IMR-90 (cell line): ENCODE measurements at regions not wholly inside any gene's neighbourhood (a gene's known extent, or its start where the extent isn't known, plus 50 kb on each side); places are given as distances from the start of the nearest gene placed in this dataset.

Experiments used
- ATAC-seq: fragments of 200-7000 bp; cut with Tn5 transposase; 2 replicates; pipeline ENCODE4 v1.9.1; 2020; ENCODE audit warnings: low read depth, mild to moderate bottlenecking, moderate library complexity
- BruUV-seq: library from RNA; stranded (reverse); fragments of 400-500 nt; replicated peaks from 2 replicates; lab custom pipeline; 2021; lab: Mats Ljungman, UMichigan
- CTCF ChIA-PET: fragments of 300-600 bp; formaldehyde crosslinking; extraction: SDS; loops from one replicate; lab custom pipeline; 2021; ENCODE audit warnings: antibody characterized with exemption; lab: Yijun Ruan, JAX
- POLR2A ChIA-PET: fragments of 300-600 bp; sonication (Branson Sonifier 250); formaldehyde crosslinking; loops from one replicate; lab custom pipeline; 2022; ENCODE audit warnings: antibody characterized with exemption; ENCODE audit not compliant: unreplicated experiment; lab: Charles Lee
- DNase-seq: peaks from one replicate; pipeline ENCODE4 v3.0.0; 2013
- H2AFZ ChIP-seq: replicated peaks from 2 replicates; pipeline ENCODE3; 2013; ENCODE audit warnings: low read length, mild to moderate bottlenecking; ENCODE audit not compliant: poor library complexity
- H2AK5ac ChIP-seq: 2 replicates; pipeline ENCODE4 v1.6.1; 2013; ENCODE audit warnings: low read depth, low read length, inconsistent platforms
- H2AK9ac ChIP-seq: replicated peaks from 2 replicates; pipeline ENCODE3; 2013; ENCODE audit warnings: mild to moderate bottlenecking, low read depth, low read length, moderate library complexity; ENCODE audit not compliant: poor library complexity
- H2BK120ac ChIP-seq: 2 replicates; pipeline ENCODE4 v1.6.1; 2013; ENCODE audit warnings: low read depth, low read length, inconsistent platforms
- H2BK15ac ChIP-seq: 3 replicates; pipeline ENCODE4 v1.6.1; 2013; ENCODE audit warnings: low read depth, low read length, inconsistent platforms
- H2BK20ac ChIP-seq: 2 replicates; pipeline ENCODE4 v1.6.1; 2013; ENCODE audit warnings: low read depth, mild to moderate bottlenecking, inconsistent platforms, low read length, moderate library complexity
- H2BK5ac ChIP-seq: 2 replicates; pipeline ENCODE4 v1.6.1; 2013; ENCODE audit warnings: mild to moderate bottlenecking, low read depth, low read length, inconsistent platforms; ENCODE audit not compliant: poor library complexity, severe bottlenecking
- H3K14ac ChIP-seq: replicated peaks from 2 replicates; pipeline ENCODE4 v1.6.1; 2013; ENCODE audit warnings: low read depth, low read length, inconsistent platforms
- H3K18ac ChIP-seq: 2 replicates; pipeline ENCODE4 v1.6.1; 2013; ENCODE audit warnings: low read depth, low read length, control low read depth
- H3K23ac ChIP-seq: 2 replicates; pipeline ENCODE4 v1.6.1; 2013; ENCODE audit warnings: low read depth, low read length, inconsistent platforms
- H3K27ac ChIP-seq: 2 replicates; pipeline ENCODE4 v1.5.1; 2013; ENCODE audit warnings: mild to moderate bottlenecking, control low read depth, low read length; ENCODE audit not compliant: insufficient read depth
- H3K27me3 ChIP-seq: 2 replicates; pipeline ENCODE4 v1.6.1; 2013; ENCODE audit warnings: low read length; ENCODE audit not compliant: control insufficient read depth, insufficient read depth
- H3K36me3 ChIP-seq: 2 replicates; pipeline ENCODE4 v1.6.1; 2013; ENCODE audit warnings: low read length, mixed read lengths; ENCODE audit not compliant: control insufficient read depth, insufficient read depth
- H3K4ac ChIP-seq: 2 replicates; pipeline ENCODE4 v1.6.1; 2013; ENCODE audit warnings: low read depth, low read length, inconsistent platforms
- H3K4me1 ChIP-seq: 2 replicates; pipeline ENCODE4 v1.6.1; 2013; ENCODE audit warnings: low read length, mixed read lengths; ENCODE audit not compliant: control insufficient read depth, insufficient read depth
- H3K4me2 ChIP-seq: 2 replicates; pipeline ENCODE4 v1.6.1; 2013; ENCODE audit warnings: low read depth, mild to moderate bottlenecking, control low read depth, low read length, moderate library complexity
- H3K4me3 ChIP-seq: 2 replicates; pipeline ENCODE4 v1.5.1; 2013; ENCODE audit warnings: low read depth, mild to moderate bottlenecking, control low read depth, low read length, moderate library complexity; ENCODE audit not compliant: insufficient read depth
- H3K56ac ChIP-seq: 2 replicates; pipeline ENCODE4 v1.6.1; 2013; ENCODE audit warnings: low read length, inconsistent platforms; ENCODE audit not compliant: insufficient read depth; ENCODE audit errors: extremely low read depth
- H3K79me1 ChIP-seq, 2 experiments: 2 replicates each; pipeline ENCODE4 v1.6.1; 2013; ENCODE audit warnings: low read length in 2 of 2, inconsistent platforms in 1 of 2, low read depth in 1 of 2
- H3K9ac ChIP-seq: 2 replicates; pipeline ENCODE4 v1.6.1; 2013; ENCODE audit warnings: low read depth, low read length, control low read depth
- H3K9me1 ChIP-seq: 2 replicates; pipeline ENCODE4 v1.6.1; 2013; ENCODE audit warnings: low read length, inconsistent platforms; ENCODE audit not compliant: insufficient read depth
- H3K9me3 ChIP-seq: 2 replicates; pipeline ENCODE4 v1.6.1; 2013; ENCODE audit warnings: low read length; ENCODE audit not compliant: control insufficient read depth, insufficient read depth
- H4K20me1 ChIP-seq: 2 replicates; pipeline ENCODE4 v1.6.1; 2013; ENCODE audit warnings: low read length, inconsistent platforms; ENCODE audit not compliant: insufficient read depth
- H4K5ac ChIP-seq: 2 replicates; pipeline ENCODE4 v1.6.1; 2013; ENCODE audit warnings: mild to moderate bottlenecking, low read depth, low read length, control low read depth
- H4K8ac ChIP-seq, 2 experiments: 2 replicates each; pipeline ENCODE4 v1.6.1; 2013; ENCODE audit warnings: low read depth in 2 of 2, low read length in 2 of 2, control low read depth in 1 of 2, inconsistent platforms in 1 of 2
- H4K91ac ChIP-seq: 2 replicates; pipeline ENCODE4 v1.6.1; 2013; ENCODE audit warnings: low read depth, low read length, inconsistent platforms; ENCODE audit not compliant: insufficient read depth
- BHLHE40 ChIP-seq: fragments of 150-350 bp; IDR thresholded peaks from 2 replicates; pipeline ENCODE4 v1.6.1; 2016; ENCODE audit warnings: mild to moderate bottlenecking, low read depth, low read length
- CEBPB ChIP-seq: IDR thresholded peaks from 2 replicates; pipeline ENCODE4 v1.6.1; 2012; ENCODE audit warnings: low read depth, low read length, improper control_type of control experiment
- CHD1 ChIP-seq: IDR thresholded peaks from 2 replicates; pipeline ENCODE4 v1.6.1; 2012; ENCODE audit warnings: low read depth, low read length, improper control_type of control experiment
- CTCF ChIP-seq: conservative IDR thresholded peaks from 2 replicates; pipeline ENCODE4 v1.5.1; 2012; ENCODE audit warnings: mild to moderate bottlenecking, low read depth, low read length, improper control_type of control experiment
- ELK1 ChIP-seq: fragments of 150-350 bp; IDR thresholded peaks from 2 replicates; pipeline ENCODE4 v1.6.1; 2016; ENCODE audit warnings: low read depth, mild to moderate bottlenecking, low read length, moderate library complexity, borderline replicate concordance
- FOS ChIP-seq: fragments of 150-350 bp; IDR thresholded peaks from 2 replicates; pipeline ENCODE4 v1.6.1; 2016; ENCODE audit warnings: low read depth, low read length
- MAFK ChIP-seq: IDR thresholded peaks from 2 replicates; pipeline ENCODE4 v1.6.1; 2012; ENCODE audit warnings: low read depth, low read length, improper control_type of control experiment
- MAZ ChIP-seq: IDR thresholded peaks from 2 replicates; pipeline ENCODE4 v1.6.1; 2012; ENCODE audit warnings: low read depth, mild to moderate bottlenecking, low read length, improper control_type of control experiment, moderate library complexity, borderline replicate concordance
- MXI1 ChIP-seq: IDR thresholded peaks from 2 replicates; pipeline ENCODE4 v1.6.1; 2012; ENCODE audit warnings: low read depth, mild to moderate bottlenecking, low read length, moderate library complexity, borderline replicate concordance
- NFE2L2 ChIP-seq: fragments of 150-350 bp; IDR thresholded peaks from 2 replicates; pipeline ENCODE4 v1.6.1; 2016; ENCODE audit warnings: low read depth, mild to moderate bottlenecking, low read length
- POLR2A ChIP-seq: IDR thresholded peaks from 2 replicates; pipeline ENCODE4 v1.6.1; 2012; ENCODE audit warnings: mild to moderate bottlenecking, low read depth, low read length
- RAD21 ChIP-seq: IDR thresholded peaks from 2 replicates; pipeline ENCODE4 v1.6.1; 2012; ENCODE audit warnings: low read length, improper control_type of control experiment
- RCOR1 ChIP-seq: IDR thresholded peaks from 2 replicates; pipeline ENCODE4 v1.6.1; 2012; ENCODE audit warnings: mild to moderate bottlenecking, low read length, improper control_type of control experiment; ENCODE audit not compliant: insufficient replicate concordance
- RFX5 ChIP-seq: IDR thresholded peaks from 2 replicates; pipeline ENCODE4 v1.8.0; 2012; ENCODE audit warnings: low read depth, mild to moderate bottlenecking, low read length, moderate library complexity
- SMC3 ChIP-seq: fragments of 150-350 bp; IDR thresholded peaks from 2 replicates; pipeline ENCODE4 v1.6.1; 2016; ENCODE audit warnings: low read depth, mild to moderate bottlenecking, antibody characterized with exemption, low read length, moderate library complexity
- USF2 ChIP-seq: fragments of 150-350 bp; IDR thresholded peaks from 2 replicates; pipeline ENCODE4 v1.6.1; 2017; ENCODE audit warnings: mild to moderate bottlenecking, antibody characterized with exemption, low read length, low read depth
- WGBS, 2 experiments: methylation state at CpG; one replicate each; pipeline versions ENCODE4 v1.1.5 to v1.1.7; 2013; ENCODE audit warnings: missing lambda C conversion rate in 2 of 2; ENCODE audit not compliant: insufficient read length in 1 of 2; ENCODE audit errors: extremely low coverage in 2 of 2; 5-methylcytosine and 5-hydroxymethylcytosine counted together
- dilution Hi-C: fragments of 300-500 bp; cut with HindIII; formaldehyde crosslinking; loops from one replicate; pipeline ENCODE4 v1.14.3; 2018; ENCODE audit warnings: low sequenced_read_pairs; ENCODE audit not compliant: unreplicated experiment
- in situ Hi-C: fragments of 300-500 bp; cut with MboI; formaldehyde crosslinking; loops from 3 replicates; pipeline ENCODE4 v1.14.3; 2019; ENCODE audit warnings: low sequenced_read_pairs, inconsistent platforms, mixed read lengths
- intact Hi-C: fragments of 100-400 bp; cut with micrococcal nuclease; formaldehyde crosslinking; loops from 2 replicates; pipeline ENCODE4 v1.10.0; 2022

GRCh38 chr1:57963581-57963980, 539.7 kb upstream of the DAB1 start:
- CTCF ChIA-PET = no interaction called here
- Histone ChIP-seq H3K27ac (no peak overlapping the region), H3K4me2 (no peak overlapping the region), H2AFZ (no peak overlapping the region), H2BK20ac (no peak overlapping the region), H3K9ac (no peak overlapping the region), H2BK5ac (no peak overlapping the region), H2BK15ac (no peak overlapping the region), H4K8ac (no peak overlapping the region), H3K27me3 (no peaks in the 10 kb centered on the region), H3K23ac (no peak overlapping the region), H3K79me1 (no peaks in the 10 kb centered on the region), H4K5ac (no peak overlapping the region), H3K4me3 (no peak overlapping the region), H3K14ac (no peak overlapping the region), H2BK120ac (no peak overlapping the region), H3K56ac (no peak overlapping the region), H2AK5ac (no peak overlapping the region), H4K91ac (no peak overlapping the region), H2AK9ac (no peak overlapping the region), H3K4me1 (no peaks in the 10 kb centered on the region), H3K36me3 (no peaks in the 10 kb centered on the region), H3K9me3 (0 out of 2 replicates have a peak, but pooled peaks cover 2% of the 10 kb centered on the region), H4K20me1 (no peaks in the 10 kb centered on the region), H3K18ac (no peak overlapping the region), H3K4ac (no peak overlapping the region), H3K9me1 (no peaks in the 10 kb centered on the region)
- dilution Hi-C loops (no loop called here), in situ Hi-C loops (no loop called here), intact Hi-C loops (no loop called here)
- no TSS peak for BruUV-seq
- ATAC-seq (no peak), DNase-seq (no peak)
- 30% methylated on average over 2 of the region's 6 CpGs; no CpG with 5 or more reads in 1 of the 2 experiments for WGBS, 2 experiments
- POLR2A ChIA-PET = no interaction called here
- no peak for TF ChIP-seq MAZ
- no peak for TF ChIP-seq USF2
- no peak for TF ChIP-seq POLR2A
- TF ChIP-seq FOS = no peak
- TF ChIP-seq MAFK = no peak
- no peak for TF ChIP-seq RFX5
- TF ChIP-seq ELK1 = no peak
- no peak for TF ChIP-seq RAD21
- TF ChIP-seq SMC3 = no peak
- TF ChIP-seq MXI1 = no peak
- no peak for TF ChIP-seq RCOR1
- no peak for TF ChIP-seq BHLHE40
- no peak for TF ChIP-seq CEBPB
- no peak for TF ChIP-seq CHD1
- no peak for TF ChIP-seq NFE2L2
- no peak for TF ChIP-seq CTCF
